DOHH2 (cell line): ENCODE measurements at regions not wholly inside any gene's neighbourhood (a gene's known extent, or its start where the extent isn't known, plus 50 kb on each side); places are given as distances from the start of the nearest gene placed in this dataset.
"Not testable (repeated sequence)": the region's sequence is repeated elsewhere in the genome, so short reads cannot be mapped to it uniquely, and the experiment has no call there.

Source experiments
- H3F3A ChIP-seq: fragments of 200-600 bp; sonication (generic), shearing (Covaris generic); 2 replicates; pipeline ENCODE4 v1.6.0; 2016; ENCODE audit warnings: antibody characterized with exemption, mild to moderate bottlenecking; ENCODE audit not compliant: control insufficient read depth, insufficient read depth
- H3K27ac ChIP-seq: fragments of 200-600 bp; sonication (generic); 2 replicates; pipeline ENCODE4 v1.5.1; 2014; ENCODE audit warnings: low read depth, mild to moderate bottlenecking, low read length, moderate library complexity
- H3K27me3 ChIP-seq: fragments of 200-600 bp; sonication (generic); 2 replicates; pipeline ENCODE4 v1.6.1; 2014; ENCODE audit warnings: mild to moderate bottlenecking, low read length, mixed read lengths; ENCODE audit not compliant: control insufficient read depth
- H3K36me3 ChIP-seq: fragments of 200-600 bp; sonication (generic); 2 replicates; pipeline ENCODE4 v1.6.1; 2014; ENCODE audit warnings: mild to moderate bottlenecking, low read length, moderate library complexity, mixed read lengths; ENCODE audit not compliant: control insufficient read depth
- H3K4me1 ChIP-seq: fragments of 200-600 bp; sonication (generic); 2 replicates; pipeline ENCODE4 v1.6.1; 2014; ENCODE audit warnings: mild to moderate bottlenecking, low read length, mixed read lengths; ENCODE audit not compliant: control insufficient read depth
- H3K4me2 ChIP-seq: fragments of 200-600 bp; sonication (generic); 2 replicates; pipeline ENCODE4 v1.6.0; 2014; ENCODE audit warnings: mild to moderate bottlenecking, low read length, moderate library complexity
- H3K4me3 ChIP-seq: fragments of 200-600 bp; sonication (generic); 2 replicates; pipeline ENCODE4 v1.5.1; 2014; ENCODE audit warnings: mild to moderate bottlenecking, low read length, mixed read lengths
- H3K79me2 ChIP-seq: fragments of 200-600 bp; sonication (generic); 2 replicates; pipeline ENCODE4 v1.6.1; 2014; ENCODE audit warnings: mild to moderate bottlenecking, low read length, mixed read lengths; ENCODE audit not compliant: control insufficient read depth
- H3K9me2 ChIP-seq: fragments of 200-600 bp; sonication (generic); replicated peaks from 2 replicates; pipeline ENCODE4 v1.6.1; 2014; ENCODE audit warnings: mild to moderate bottlenecking, low read length, mixed read lengths; ENCODE audit not compliant: control insufficient read depth
- H3K9me3 ChIP-seq: fragments of 200-600 bp; sonication (generic); 2 replicates; pipeline ENCODE4 v1.6.1; 2014; ENCODE audit warnings: antibody characterized with exemption, low read length, mixed read lengths; ENCODE audit not compliant: control insufficient read depth, insufficient read depth
- H4K20me1 ChIP-seq: fragments of 200-600 bp; sonication (generic); 2 replicates; pipeline ENCODE4 v1.6.0; 2014; ENCODE audit warnings: low read depth, mild to moderate bottlenecking, antibody characterized with exemption, low read length, moderate library complexity; ENCODE audit not compliant: control insufficient read depth, insufficient read depth
- CTCF ChIP-seq: fragments of 200-600 bp; sonication (generic); IDR thresholded peaks from one replicate; pipeline ENCODE4 v1.5.1; 2014; ENCODE audit warnings: antibody characterized with exemption, mild to moderate bottlenecking, low read depth, low read length; ENCODE audit not compliant: poor library complexity, severe bottlenecking
- EZH2phosphoT487 ChIP-seq: fragments of 200-600 bp; sonication (generic); IDR thresholded peaks from 2 replicates; pipeline ENCODE4 v1.6.1; 2017; ENCODE audit warnings: borderline replicate concordance, mild to moderate bottlenecking, antibody characterized with exemption, low read length, moderate library complexity, mixed read lengths

- Histone ChIP-seq H3K4me2 (no peak overlapping the region), H3K9me2 (no peaks in the 10 kb centered on the region), H3K27ac (no peak overlapping the region), H3K4me1 (no peaks in the 10 kb centered on the region), H3F3A (no peaks in the 10 kb centered on the region), H3K36me3 (no peaks in the 10 kb centered on the region), H3K9me3 (no peaks in the 10 kb centered on the region), H3K79me2 (no peaks in the 10 kb centered on the region), H3K27me3 (peaks cover 7% of the 10 kb centered on the region), H4K20me1 (no peaks in the 10 kb centered on the region), H3K4me3 (no peak overlapping the region)
- TF ChIP-seq CTCF (no peak), EZH2phosphoT487 (no peak)
Observed at GRCh38 chr15:53196242-53196641, 406.1 kb upstream of the ONECUT1 start.

GRCh38 chr15:53193149-53193548 is 403.0 kb upstream of the ONECUT1 start:
- no peak for TF ChIP-seq CTCF
- no peak for TF ChIP-seq EZH2phosphoT487
- H3K9me2 ChIP-seq: no peaks in the 10 kb centered on the region
- H3K4me2 ChIP-seq: no peak overlapping the region
- no peaks in the 10 kb centered on the region for H4K20me1 ChIP-seq
- H3K79me2 ChIP-seq: no peaks in the 10 kb centered on the region
- no peaks in the 10 kb centered on the region for H3F3A ChIP-seq
- peaks cover 7% of the 10 kb centered on the region for H3K27me3 ChIP-seq
- no peak overlapping the region for H3K27ac ChIP-seq
- no peaks in the 10 kb centered on the region for H3K9me3 ChIP-seq
- H3K36me3 ChIP-seq: no peaks in the 10 kb centered on the region
- no peaks in the 10 kb centered on the region for H3K4me1 ChIP-seq
- H3K4me3 ChIP-seq: no peak overlapping the region

GRCh38 chr15:53189860-53190259 is 399.7 kb upstream of the ONECUT1 start:
- no peaks in the 10 kb centered on the region for H3K79me2 ChIP-seq
- H3F3A ChIP-seq: no peaks in the 10 kb centered on the region
- H4K20me1 ChIP-seq: no peaks in the 10 kb centered on the region
- H3K36me3 ChIP-seq: no peaks in the 10 kb centered on the region
- H3K4me2 ChIP-seq: no peak overlapping the region
- no peaks in the 10 kb centered on the region for H3K9me3 ChIP-seq
- no peak overlapping the region for H3K4me3 ChIP-seq
- H3K27me3 ChIP-seq: no peaks in the 10 kb centered on the region
- TF ChIP-seq CTCF (no peak), EZH2phosphoT487 (no peak)
- H3K4me1 ChIP-seq: no peaks in the 10 kb centered on the region
- H3K27ac ChIP-seq: no peak overlapping the region
- no peaks in the 10 kb centered on the region for H3K9me2 ChIP-seq

- not testable (repeated sequence) for H3K4me2 ChIP-seq, H3F3A ChIP-seq, H3K79me2 ChIP-seq, H3K27me3 ChIP-seq, H3K9me2 ChIP-seq, H3K36me3 ChIP-seq, H3K9me3 ChIP-seq, H3K27ac ChIP-seq, H4K20me1 ChIP-seq, H3K4me3 ChIP-seq, H3K4me1 ChIP-seq
Observed at GRCh38 chr15:53183449-53183848, 393.3 kb upstream of the ONECUT1 start.
